GM23338 (cell line): ENCODE measurements at regions not wholly inside any gene's neighbourhood (a gene's known extent, or its start where the extent isn't known, plus 50 kb on each side); places are given as distances from the start of the nearest gene placed in this dataset.

Source experiments
- ATAC-seq: fragments of 200-7000 bp; cut with Tn5 transposase; 3 replicates; pipeline ENCODE4 v1.9.1; 2020
- DNase-seq: peaks from one replicate; pipeline ENCODE4 v3.0.0-alpha.2; 2015; ENCODE audit warnings: low spot score
- H2AFZ ChIP-seq: fragments of 200-600 bp; sonication (generic); 2 replicates; pipeline ENCODE4 v1.8.0; 2016; ENCODE audit warnings: antibody characterized with exemption, mild to moderate bottlenecking, moderate library complexity
- H3F3A ChIP-seq: fragments of 200-600 bp; sonication (generic); replicated peaks from 2 replicates; pipeline ENCODE4 v1.8.0; 2017; ENCODE audit warnings: antibody characterized with exemption, mixed run types, low read depth
- H3K27ac ChIP-seq: fragments of 200-600 bp; sonication (generic); 2 replicates; pipeline ENCODE4 v1.6.1; 2016; ENCODE audit warnings: low read depth
- H3K27me3 ChIP-seq: fragments of 200-600 bp; sonication (generic); 2 replicates; pipeline ENCODE4 v1.8.0; 2016; ENCODE audit warnings: mild to moderate bottlenecking, mixed run types, moderate library complexity; ENCODE audit not compliant: insufficient read depth
- H3K36me3 ChIP-seq: fragments of 200-600 bp; sonication (generic); 2 replicates; pipeline ENCODE4 v1.8.0; 2016; ENCODE audit warnings: mild to moderate bottlenecking; ENCODE audit not compliant: insufficient read depth
- H3K4me1 ChIP-seq: fragments of 200-600 bp; sonication (generic); 2 replicates; pipeline ENCODE4 v1.8.0; 2016; ENCODE audit warnings: mild to moderate bottlenecking, moderate library complexity; ENCODE audit not compliant: insufficient read depth
- H3K4me2 ChIP-seq: fragments of 200-600 bp; sonication (generic); 2 replicates; pipeline ENCODE4 v1.7.1; 2017; ENCODE audit warnings: mixed run types
- H3K4me3 ChIP-seq: fragments of 200-600 bp; sonication (generic); 2 replicates; pipeline ENCODE4 v1.6.1; 2016; ENCODE audit warnings: mixed run types
- H3K79me2 ChIP-seq: fragments of 200-600 bp; sonication (generic); replicated peaks from 2 replicates; pipeline ENCODE4 v1.8.0; 2017; ENCODE audit warnings: mild to moderate bottlenecking; ENCODE audit not compliant: insufficient read depth
- H3K9me2 ChIP-seq: fragments of 200-600 bp; sonication (generic); 2 replicates; pipeline ENCODE4 v1.8.0; 2017; ENCODE audit not compliant: insufficient read depth
- H4K20me1 ChIP-seq: fragments of 200-600 bp; sonication (generic); replicated peaks from 2 replicates; pipeline ENCODE4 v1.8.0; 2017; ENCODE audit warnings: mild to moderate bottlenecking; ENCODE audit not compliant: insufficient read depth
- H3K27ac Mint-ChIP-seq: 2 replicates; pipeline ENCODE4 v1.8.0; 2020; ENCODE audit warnings: inconsistent platforms, mild to moderate bottlenecking, moderate library complexity, mixed read lengths
- H3K27me3 Mint-ChIP-seq: 3 replicates; pipeline ENCODE4 v1.8.0; 2022; ENCODE audit warnings: low read depth, mild to moderate bottlenecking, moderate library complexity, mixed read lengths, inconsistent platforms; ENCODE audit not compliant: insufficient read depth, poor library complexity
- H3K36me3 Mint-ChIP-seq: 3 replicates; pipeline ENCODE4 v1.8.0; 2021; ENCODE audit warnings: low read depth, mild to moderate bottlenecking, inconsistent platforms, moderate library complexity, mixed read lengths
- H3K4me1 Mint-ChIP-seq: 3 replicates; pipeline ENCODE4 v1.8.0; 2020; ENCODE audit warnings: mild to moderate bottlenecking, inconsistent platforms, mixed read lengths
- H3K4me3 Mint-ChIP-seq: 3 replicates; pipeline ENCODE4 v1.8.0; 2021; ENCODE audit warnings: moderate library complexity, mild to moderate bottlenecking, inconsistent platforms, mixed read lengths
- H3K9me3 Mint-ChIP-seq: 3 replicates; pipeline ENCODE4 v1.8.0; 2020; ENCODE audit warnings: moderate library complexity, mild to moderate bottlenecking, inconsistent platforms, mixed read lengths
- CREB1 ChIP-seq: fragments of 250-450 bp; sonication (Bioruptor Pico); IDR thresholded peaks from 2 replicates; pipeline ENCODE4 v1.5.0; 2020; ENCODE audit warnings: low read depth, mild to moderate bottlenecking, moderate library complexity
- CTCF ChIP-seq, 2 experiments: fragments of 200-600 bp in 1 of 2; sonication (generic) in 1 of 2; conservative IDR thresholded peaks; 2 replicates each; pipeline versions ENCODE4 v1.5.1 to v1.6.1; 2016 to 2017; ENCODE audit warnings: antibody characterized with exemption in 2 of 2, low read depth in 2 of 2, mild to moderate bottlenecking in 2 of 2, moderate library complexity in 1 of 2
- ETS1 ChIP-seq: IDR thresholded peaks from 2 replicates; pipeline ENCODE4 v1.6.1; 2016; ENCODE audit warnings: antibody characterized with exemption
- EZH2phosphoT487 ChIP-seq: fragments of 200-600 bp; sonication (generic); IDR thresholded peaks from one replicate; pipeline ENCODE4 v1.8.1; 2018; ENCODE audit warnings: antibody characterized with exemption; ENCODE audit not compliant: unreplicated experiment
- NANOG ChIP-seq: IDR thresholded peaks from 2 replicates; pipeline ENCODE4 v1.6.1; 2016; ENCODE audit warnings: antibody characterized with exemption, borderline replicate concordance
- POLR2AphosphoS5 ChIP-seq: IDR thresholded peaks from 2 replicates; pipeline ENCODE4 v1.6.1; 2016; ENCODE audit warnings: antibody characterized with exemption, low read depth
- STAT1 ChIP-seq: IDR thresholded peaks from one replicate; pipeline ENCODE4 v1.6.1; 2016; ENCODE audit warnings: antibody characterized with exemption; ENCODE audit not compliant: unreplicated experiment
- ZNF114 ChIP-seq: fragments of 250-450 bp; sonication (Bioruptor Pico); IDR thresholded peaks from 2 replicates; pipeline ENCODE4 v1.5.0; 2020; ENCODE audit warnings: mild to moderate bottlenecking, moderate library complexity
- ZNF331 ChIP-seq: fragments of 250-450 bp; sonication (Bioruptor Pico); IDR thresholded peaks from 2 replicates; pipeline ENCODE4 v1.5.0; 2020; ENCODE audit warnings: low read depth, mild to moderate bottlenecking, moderate library complexity

GRCh38 chr17:54662978-54663876 lies 237.4 kb upstream of the TOM1L1 start:
- Histone ChIP-seq H3K4me3 (no peak overlapping the region), H3K4me2 (no peak overlapping the region), H3K79me2 (no peaks in the 10 kb centered on the region), H3K9me2 (peaks cover 10% of the 10 kb centered on the region), H4K20me1 (no peaks in the 10 kb centered on the region), H3K27me3 (no peaks in the 10 kb centered on the region), H3F3A (no peaks in the 10 kb centered on the region), H3K36me3 (no peaks in the 10 kb centered on the region), H2AFZ (peak overlapping the region; percentile 75), H3K4me1 (no peaks in the 10 kb centered on the region), H3K27ac (no peak overlapping the region)
- Mint-ChIP-seq H3K4me1 (no peaks in the 10 kb centered on the region; the same call in 2 of the 3 replicates), H3K4me3 (no peak overlapping the region), H3K36me3 (no peaks in the 10 kb centered on the region; the same call in 2 of the 3 replicates), H3K27me3 (no peaks in the 10 kb centered on the region), H3K9me3 (no peaks in the 10 kb centered on the region; the same call in 2 of the 3 replicates), H3K27ac (no peak overlapping the region)
- TF ChIP-seq POLR2AphosphoS5, result no peak
- TF ChIP-seq CTCF (conservative IDR thresholded peaks at IDR 0.05; ENCODE audit: low read depth in 2 of 2), result peak; percentile 58 to 64
- no peak for TF ChIP-seq ZNF114
- TF ChIP-seq NANOG, result no peak
- no peak for TF ChIP-seq ETS1
- TF ChIP-seq STAT1, result no peak
- TF ChIP-seq EZH2phosphoT487, result no peak
- TF ChIP-seq CREB1, result no peak
- no peak for TF ChIP-seq ZNF331
- DNase-seq (peak; percentile 75), ATAC-seq (peak; percentile 63)

GRCh38 chr17:54666559-54666958 lies 234.1 kb upstream of the TOM1L1 start:
- Histone ChIP-seq H3K9me2 (peaks cover 15% of the 10 kb centered on the region), H3K79me2 (no peaks in the 10 kb centered on the region), H3F3A (no peaks in the 10 kb centered on the region), H3K4me2 (no peak overlapping the region), H3K27me3 (no peaks in the 10 kb centered on the region), H3K27ac (no peak overlapping the region), H3K4me1 (no peaks in the 10 kb centered on the region), H3K4me3 (no peak overlapping the region), H3K36me3 (no peaks in the 10 kb centered on the region), H4K20me1 (no peaks in the 10 kb centered on the region), H2AFZ (no peak overlapping the region)
- H3K9me3 Mint-ChIP-seq, result no peaks in the 10 kb centered on the region; the same call in 2 of the 3 replicates
- DNase-seq, result peak; percentile 41
- H3K4me3 Mint-ChIP-seq, result no peak overlapping the region
- no peak for ATAC-seq
- H3K27me3 Mint-ChIP-seq, result no peaks in the 10 kb centered on the region
- TF ChIP-seq ZNF114, result no peak
- TF ChIP-seq CTCF (conservative IDR thresholded peaks at IDR 0.05; ENCODE audit: low read depth in 2 of 2), result no peak
- no peaks in the 10 kb centered on the region; the same call in 2 of the 3 replicates for H3K4me1 Mint-ChIP-seq
- H3K36me3 Mint-ChIP-seq, result no peaks in the 10 kb centered on the region; the same call in 2 of the 3 replicates
- no peak overlapping the region for H3K27ac Mint-ChIP-seq
